PC-9 (cell line): ENCODE measurements at regions not wholly inside any gene's neighbourhood (a gene's known extent, or its start where the extent isn't known, plus 50 kb on each side); places are given as distances from the start of the nearest gene placed in this dataset.

Experiments
- BruUV-seq: library from RNA; stranded (reverse); fragments of 400-500 nt; replicated peaks from 2 replicates; lab custom pipeline; 2021; lab: Mats Ljungman, UMichigan
- CTCF ChIA-PET: fragments of 300-600 bp; sonication (Branson Sonifier 250); formaldehyde crosslinking; loops from one replicate; lab custom pipeline; 2022; ENCODE audit warnings: antibody characterized with exemption; lab: Charles Lee
- POLR2A ChIA-PET: fragments of 300-600 bp; sonication (Branson Sonifier 250); formaldehyde crosslinking; loops from one replicate; lab custom pipeline; 2022; ENCODE audit warnings: antibody characterized with exemption; ENCODE audit not compliant: unreplicated experiment; lab: Charles Lee
- DNase-seq, 2 experiments: peaks; one replicate each; pipeline versions ENCODE4 v3.0.0 to v3.0.0-alpha.2; 2015 to 2022; ENCODE audit warnings: mixed read lengths in 1 of 2
- H2AFZ ChIP-seq: fragments of 200-600 bp; sonication (generic); 2 replicates; pipeline ENCODE4 v1.8.1; 2017; ENCODE audit warnings: antibody characterized with exemption
- H3F3A ChIP-seq: fragments of 200-600 bp; sonication (generic); 2 replicates; pipeline ENCODE4 v1.8.1; 2017; ENCODE audit warnings: antibody characterized with exemption, mild to moderate bottlenecking, low read depth; ENCODE audit not compliant: insufficient read depth
- H3K27ac ChIP-seq: fragments of 200-600 bp; sonication (generic); 2 replicates; pipeline ENCODE4 v1.6.1; 2016; ENCODE audit warnings: mixed run types
- H3K27me3 ChIP-seq: fragments of 200-600 bp; sonication (generic); 2 replicates; pipeline ENCODE4 v1.6.1; 2016; ENCODE audit warnings: low read depth, mixed run types; ENCODE audit not compliant: insufficient read depth
- H3K36me3 ChIP-seq: fragments of 200-600 bp; sonication (generic); 2 replicates; pipeline ENCODE4 v1.6.1; 2016; ENCODE audit warnings: low read depth, mixed run types
- H3K4me1 ChIP-seq: fragments of 200-600 bp; sonication (generic); replicated peaks from 2 replicates; pipeline ENCODE4 v1.6.1; 2016; ENCODE audit warnings: mixed run types; ENCODE audit not compliant: insufficient read depth
- H3K4me2 ChIP-seq: fragments of 200-600 bp; sonication (generic); 2 replicates; pipeline ENCODE4 v1.6.1; 2017; ENCODE audit warnings: mixed run types
- H3K4me3 ChIP-seq: fragments of 200-600 bp; sonication (generic); 2 replicates; pipeline ENCODE4 v1.6.1; 2016; ENCODE audit warnings: mixed run types
- H3K79me2 ChIP-seq: fragments of 200-600 bp; sonication (generic); 2 replicates; pipeline ENCODE4 v1.6.1; 2017; ENCODE audit warnings: low read depth, mixed run types
- H3K9me2 ChIP-seq: fragments of 200-600 bp; sonication (generic); 2 replicates; pipeline ENCODE4 v1.8.1; 2017; ENCODE audit warnings: mild to moderate bottlenecking; ENCODE audit not compliant: insufficient read depth
- H3K9me3 ChIP-seq: fragments of 200-600 bp; sonication (generic); 2 replicates; pipeline ENCODE4 v1.8.1; 2016; ENCODE audit warnings: low read depth; ENCODE audit not compliant: insufficient read depth
- H4K20me1 ChIP-seq: fragments of 200-600 bp; sonication (generic); 2 replicates; pipeline ENCODE4 v1.8.1; 2017; ENCODE audit not compliant: insufficient read depth
- CTCF ChIP-seq: fragments of 200-600 bp; sonication (generic); conservative IDR thresholded peaks from 2 replicates; pipeline ENCODE4 v1.6.1; 2017; ENCODE audit warnings: mixed run types, antibody characterized with exemption, mild to moderate bottlenecking, moderate library complexity
- EZH2 ChIP-seq: fragments of 200-600 bp; sonication (generic); IDR thresholded peaks from 2 replicates; pipeline ENCODE4 v1.8.0; 2017; ENCODE audit warnings: antibody characterized with exemption, low read depth
- intact Hi-C: fragments of 100-400 bp; cut with micrococcal nuclease; formaldehyde crosslinking; loops from one replicate; pipeline ENCODE4 v1.10.0; 2022; ENCODE audit not compliant: unreplicated experiment

GRCh38 chr16:65327346-65327745 is 205.5 kb upstream of the CDH11 start:
- Histone ChIP-seq H3K36me3 (no peaks in the 10 kb centered on the region), H3K4me1 (no peaks in the 10 kb centered on the region), H3F3A (no peaks in the 10 kb centered on the region), H3K4me3 (no peak overlapping the region), H3K4me2 (no peak overlapping the region), H3K9me3 (no peaks in the 10 kb centered on the region), H3K9me2 (no peaks in the 10 kb centered on the region), H3K27ac (no peak overlapping the region), H2AFZ (no peak overlapping the region), H3K27me3 (no peaks in the 10 kb centered on the region), H3K79me2 (no peaks in the 10 kb centered on the region), H4K20me1 (no peaks in the 10 kb centered on the region)
- no TSS peak for BruUV-seq
- intact Hi-C loops: no loop called here
- DNase-seq: no peak
- POLR2A ChIA-PET: no interaction called here
- TF ChIP-seq CTCF (no peak), EZH2 (no peak)
- CTCF ChIA-PET: no interaction called here

GRCh38 chr16:65323655-65324237 is 201.9 kb upstream of the CDH11 start:
- no peaks in the 10 kb centered on the region for H3K9me2 ChIP-seq
- DNase-seq: no peak
- H3K27me3 ChIP-seq: no peaks in the 10 kb centered on the region
- CTCF ChIA-PET: no interaction called here
- no peaks in the 10 kb centered on the region for H3K4me1 ChIP-seq
- no peak overlapping the region for H3K4me3 ChIP-seq
- BruUV-seq: no TSS peak
- TF ChIP-seq CTCF (no peak), EZH2 (no peak)
- H2AFZ ChIP-seq: no peak overlapping the region
- H3K9me3 ChIP-seq: no peaks in the 10 kb centered on the region
- POLR2A ChIA-PET: no interaction called here
- H3K36me3 ChIP-seq: no peaks in the 10 kb centered on the region
- H3K79me2 ChIP-seq: no peaks in the 10 kb centered on the region
- intact Hi-C loops: no loop called here
- no peak overlapping the region for H3K27ac ChIP-seq
- H3K4me2 ChIP-seq: no peak overlapping the region
- no peaks in the 10 kb centered on the region for H4K20me1 ChIP-seq
- H3F3A ChIP-seq: no peaks in the 10 kb centered on the region

- TF ChIP-seq CTCF (no peak), EZH2 (no peak)
- Histone ChIP-seq H3K9me2 (no peaks in the 10 kb centered on the region), H2AFZ (no peak overlapping the region), H3K4me2 (no peak overlapping the region), H3K79me2 (no peaks in the 10 kb centered on the region), H3K36me3 (no peaks in the 10 kb centered on the region), H3K4me3 (no peak overlapping the region), H3K9me3 (no peaks in the 10 kb centered on the region), H4K20me1 (no peaks in the 10 kb centered on the region), H3F3A (no peaks in the 10 kb centered on the region), H3K4me1 (no peaks in the 10 kb centered on the region), H3K27ac (no peak overlapping the region), H3K27me3 (peaks cover 8% of the 10 kb centered on the region; the same call in 1 of the 2 replicates)
- POLR2A ChIA-PET: no interaction called here
- BruUV-seq: no TSS peak
- DNase-seq: no peak
- CTCF ChIA-PET: no interaction called here
- intact Hi-C loops: no loop called here
Observed at GRCh38 chr16:65319621-65320231, 197.9 kb upstream of the CDH11 start.
